K562 (cell line): ENCODE measurements at regions not wholly inside any gene's neighbourhood (a gene's known extent, or its start where the extent isn't known, plus 50 kb on each side); places are given as distances from the start of the nearest gene placed in this dataset.

Experiments
- ATAC-seq: fragments of 200-7000 bp; cut with Tn5 transposase; 3 replicates; pipeline ENCODE4 v1.9.1; 2020; ENCODE audit warnings: moderate library complexity
- BruUV-seq: library from RNA; stranded (reverse); fragments of 400-500 nt; replicated peaks from 2 replicates; lab custom pipeline; 2021; lab: Mats Ljungman, UMichigan
- CTCF ChIA-PET: fragments of 300-600 bp; formaldehyde crosslinking; extraction: SDS; loops from one replicate; lab custom pipeline; 2021; ENCODE audit warnings: low intra/inter-chr PET ratio; lab: Yijun Ruan, JAX
- POLR2A ChIA-PET: fragments of 300-600, 350-650 bp; sonication (Branson Sonifier 250); formaldehyde crosslinking; extraction: SDS; loops from one replicate; lab custom pipeline; 2021; ENCODE audit warnings: antibody characterized with exemption, inconsistent platforms; lab: Yijun Ruan, JAX
- DNase-seq, 4 experiments: peaks; one replicate each; pipeline versions ENCODE4 v3.0.0 to v3.0.0-alpha.2; 2011 to 2018; ENCODE audit warnings: low spot score in 3 of 4, mixed read lengths in 3 of 4; ENCODE audit errors: extremely low read depth in 1 of 4
- FAIRE-seq: peaks from 2 replicates; lab custom pipeline; 2011; peaks lifted over from hg19 to GRCh38; lab: Jason Lieb, UNC
- H2AFZ ChIP-seq: 2 replicates; pipeline ENCODE4 v1.6.0; 2011; ENCODE audit warnings: low read depth, low read length, control low read depth, inconsistent platforms
- H3K27ac ChIP-seq: fragments of 200-600 bp; 3 replicates; pipeline ENCODE4 v1.8.0; 2011; ENCODE audit warnings: low read depth, mild to moderate bottlenecking, control low read depth, inconsistent platforms, low read length, moderate library complexity, mixed read lengths; ENCODE audit errors: extremely low read depth
- H3K27me3 ChIP-seq, 2 experiments: fragments of 300-600 bp in 1 of 2; 2 replicates in 1 of 2; 3 replicates in 1 of 2; pipeline versions ENCODE4 v1.6.0 to v1.8.0; 2011; ENCODE audit warnings: inconsistent platforms in 2 of 2, low read length in 2 of 2, mild to moderate bottlenecking in 1 of 2, mixed read lengths in 1 of 2, moderate library complexity in 1 of 2; ENCODE audit not compliant: control insufficient read depth in 2 of 2, insufficient read depth in 2 of 2
- H3K36me3 ChIP-seq: fragments of 300-600 bp; 3 replicates; pipeline ENCODE4 v1.8.0; 2011; ENCODE audit warnings: mild to moderate bottlenecking, low read length, inconsistent platforms; ENCODE audit not compliant: control insufficient read depth, insufficient read depth
- H3K4me1 ChIP-seq, 2 experiments: fragments of 200-600 bp in 1 of 2; replicated peaks in 1 of 2; 2 replicates in 1 of 2; 3 replicates in 1 of 2; pipeline versions ENCODE4 v1.5.1 to v1.8.0; 2011; ENCODE audit warnings: inconsistent platforms in 2 of 2, low read length in 2 of 2, mild to moderate bottlenecking in 1 of 2, mixed read lengths in 1 of 2, moderate library complexity in 1 of 2; ENCODE audit not compliant: control insufficient read depth in 2 of 2, insufficient read depth in 2 of 2
- H3K4me2 ChIP-seq: 2 replicates; pipeline ENCODE4 v1.6.1; 2011; ENCODE audit warnings: low read length, control low read depth, inconsistent platforms, mixed read lengths; ENCODE audit not compliant: insufficient read depth
- H3K4me3 ChIP-seq: fragments of 200-600 bp; sonication (generic), shearing (Covaris generic); 2 replicates; pipeline ENCODE4 v1.5.1; 2016; ENCODE audit warnings: control low read depth, inconsistent platforms
- H3K79me2 ChIP-seq: fragments of 200-600 bp; 3 replicates; pipeline ENCODE4 v1.8.0; 2011; ENCODE audit warnings: low read length, inconsistent platforms; ENCODE audit not compliant: control insufficient read depth, insufficient read depth
- H3K9ac ChIP-seq, 2 experiments: 2 replicates each; pipeline versions ENCODE4 v1.6.0 to v1.6.1; 2011; ENCODE audit warnings: low read depth in 2 of 2, low read length in 2 of 2, control low read depth in 1 of 2, inconsistent platforms in 1 of 2, mild to moderate bottlenecking in 1 of 2, mixed read lengths in 1 of 2; ENCODE audit not compliant: insufficient read depth in 1 of 2
- H3K9me1 ChIP-seq: one replicate; pipeline ENCODE4 v1.6.0; 2011; ENCODE audit warnings: inconsistent platforms, mild to moderate bottlenecking, low read length, moderate library complexity; ENCODE audit not compliant: control insufficient read depth, insufficient read depth
- H3K9me3 ChIP-seq: replicated peaks from 2 replicates; pipeline ENCODE4 v1.5.1; 2011; ENCODE audit warnings: low read depth, low read length, inconsistent platforms; ENCODE audit not compliant: control insufficient read depth, insufficient read depth
- H4K20me1 ChIP-seq: replicated peaks from 2 replicates; pipeline ENCODE4 v1.6.1; 2011; ENCODE audit warnings: low read length, inconsistent platforms, mixed read lengths; ENCODE audit not compliant: control insufficient read depth, insufficient read depth
- CHD4 ChIP-seq: fragments of 200-600 bp; sonication (generic); IDR thresholded peaks from 3 replicates; pipeline ENCODE4 v1.6.1; 2012; ENCODE audit warnings: low read depth, mild to moderate bottlenecking, mixed read lengths, low read length, inconsistent platforms; ENCODE audit not compliant: insufficient read depth, insufficient replicate concordance, poor library complexity, severe bottlenecking
- ETV6 ChIP-seq, 3 experiments: fragments of 150-350 bp in 1 of 3; sonication (generic) in 1 of 3; formaldehyde crosslinking in 1 of 3; IDR thresholded peaks; 2 replicates each; pipeline versions ENCODE4 v1.6.1 to v1.8.0; 2014 to 2022; ENCODE audit warnings: borderline replicate concordance in 2 of 3, low read depth in 2 of 3, antibody characterized with exemption in 1 of 3, low read length in 1 of 3, mild to moderate bottlenecking in 1 of 3, missing genetic modification reagents in 1 of 3
- GTF2A2 ChIP-seq: IDR thresholded peaks from 2 replicates; pipeline ENCODE4 v1.6.1; 2016; ENCODE audit warnings: mild to moderate bottlenecking, missing genetic modification characterization, missing compliant biosample characterization
- MLLT1 ChIP-seq, 2 experiments: fragments of 450-650 bp; IDR thresholded peaks; 2 replicates each; pipeline ENCODE4 v1.6.1; 2016
- NR3C1 ChIP-seq: sonication (generic); formaldehyde crosslinking; IDR thresholded peaks from 2 replicates; pipeline ENCODE4 v1.8.1; 2022; ENCODE audit warnings: missing genetic modification reagents
- PRDM10 ChIP-seq: fragments of 450-650 bp; IDR thresholded peaks from 2 replicates; pipeline ENCODE4 v1.6.1; 2018; ENCODE audit not compliant: partially characterized antibody
- ZNF224 ChIP-seq: sonication (generic); formaldehyde crosslinking; IDR thresholded peaks from 2 replicates; pipeline ENCODE4 v1.8.0; 2022; ENCODE audit warnings: mild to moderate bottlenecking, missing genetic modification reagents
- ZNF274 ChIP-seq: IDR thresholded peaks from 2 replicates; pipeline ENCODE4 v1.6.1; 2011; ENCODE audit warnings: low read depth, mild to moderate bottlenecking, low read length, moderate library complexity, borderline replicate concordance
- WGBS: fragments of 100-300 bp; shearing (Covaris generic); methylation state at CpG from one replicate; pipeline ENCODE4 v1.1.6; 2016; ENCODE audit warnings: low coverage, mixed read lengths; ENCODE audit not compliant: insufficient coverage; ENCODE audit errors: missing lambda C conversion rate; 5-methylcytosine and 5-hydroxymethylcytosine counted together
- in situ Hi-C: fragments of 300-500 bp; cut with MboI; formaldehyde crosslinking; loops from 4 replicates; pipeline ENCODE4 v1.15.0; 2018; ENCODE audit warnings: inconsistent platforms, mixed read lengths
- intact Hi-C: fragments of 100-400 bp; cut with micrococcal nuclease; formaldehyde crosslinking; loops from 2 replicates; pipeline ENCODE4 v1.14.2; 2022

GRCh38 chr12:127722611-127723010 is 544.4 kb upstream of the TMEM132C start:
- no peak overlapping the region for H3K4me3 ChIP-seq
- H3K27ac ChIP-seq = no peak overlapping the region
- no peaks in the 10 kb centered on the region for H3K79me2 ChIP-seq
- no peaks in the 10 kb centered on the region for H3K9me1 ChIP-seq
- WGBS = 0% methylated on average over 5 of the region's 5 CpGs
- H4K20me1 ChIP-seq = no peaks in the 10 kb centered on the region
- ChIA-PET POLR2A (no interaction called here), CTCF (no interaction called here)
- H3K4me1 ChIP-seq = no peaks in the 10 kb centered on the region
- ATAC-seq (no peak), FAIRE-seq (no peak), DNase-seq (no peak)
- TF ChIP-seq MLLT1 (IDR thresholded peaks at IDR 0.05) = no peak
- TF ChIP-seq PRDM10 = no peak
- TF ChIP-seq CHD4 = no peak
- no peak for TF ChIP-seq ZNF274
- TF ChIP-seq ZNF224 (CRISPR knock-in tag) = no peak
- no peak for TF ChIP-seq ETV6 (IDR thresholded peaks at IDR 0.05; ENCODE audit: borderline replicate concordance in 1 of 2, low read depth in 2 of 2, low read length in 1 of 2)
- no peak for TF ChIP-seq ETV6 (CRISPR knock-in tag; IDR thresholded peaks at IDR 0.05; ENCODE audit: borderline replicate concordance)
- no peak for TF ChIP-seq GTF2A2 (tag)
- TF ChIP-seq NR3C1 (CRISPR knock-in tag) = no peak
- H3K9ac ChIP-seq = no peak overlapping the region
- in situ Hi-C loops = no loop called here
- H2AFZ ChIP-seq = no peak overlapping the region
- no peaks in the 10 kb centered on the region for H3K36me3 ChIP-seq
- H3K9me3 ChIP-seq = no peaks in the 10 kb centered on the region
- H3K27me3 ChIP-seq = no peaks in the 10 kb centered on the region
- intact Hi-C loops = no loop called here
- no peak overlapping the region for H3K4me2 ChIP-seq
- no TSS peak for BruUV-seq
